22Rv1 (cell line): ENCODE measurements at regions not wholly inside any gene's neighbourhood (a gene's known extent, or its start where the extent isn't known, plus 50 kb on each side); places are given as distances from the start of the nearest gene placed in this dataset.

ENCODE experiments used
- ZFX ChIP-seq: fragments of 450-650 bp; IDR thresholded peaks from 2 replicates; pipeline ENCODE4 v1.6.1; 2017; ENCODE audit warnings: antibody characterized with exemption, borderline replicate concordance
- TF ChIP-seq, protein P1 (sequence below): fragments of 450-650 bp; IDR thresholded peaks from 2 replicates; pipeline ENCODE4 v1.5.1; 2017; ENCODE audit warnings: mild to moderate bottlenecking

GRCh38 chr13:99895444-99896368 is 75.9 kb downstream of the ZIC5 start:
- TF ChIP-seq, protein P1, sequence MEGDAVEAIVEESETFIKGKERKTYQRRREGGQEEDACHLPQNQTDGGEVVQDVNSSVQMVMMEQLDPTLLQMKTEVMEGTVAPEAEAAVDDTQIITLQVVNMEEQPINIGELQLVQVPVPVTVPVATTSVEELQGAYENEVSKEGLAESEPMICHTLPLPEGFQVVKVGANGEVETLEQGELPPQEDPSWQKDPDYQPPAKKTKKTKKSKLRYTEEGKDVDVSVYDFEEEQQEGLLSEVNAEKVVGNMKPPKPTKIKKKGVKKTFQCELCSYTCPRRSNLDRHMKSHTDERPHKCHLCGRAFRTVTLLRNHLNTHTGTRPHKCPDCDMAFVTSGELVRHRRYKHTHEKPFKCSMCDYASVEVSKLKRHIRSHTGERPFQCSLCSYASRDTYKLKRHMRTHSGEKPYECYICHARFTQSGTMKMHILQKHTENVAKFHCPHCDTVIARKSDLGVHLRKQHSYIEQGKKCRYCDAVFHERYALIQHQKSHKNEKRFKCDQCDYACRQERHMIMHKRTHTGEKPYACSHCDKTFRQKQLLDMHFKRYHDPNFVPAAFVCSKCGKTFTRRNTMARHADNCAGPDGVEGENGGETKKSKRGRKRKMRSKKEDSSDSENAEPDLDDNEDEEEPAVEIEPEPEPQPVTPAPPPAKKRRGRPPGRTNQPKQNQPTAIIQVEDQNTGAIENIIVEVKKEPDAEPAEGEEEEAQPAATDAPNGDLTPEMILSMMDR, result no peak
- TF ChIP-seq ZFX, result no peak
